ENCODE measurements at regions not wholly inside any gene's neighbourhood (a gene's known extent, or its start where the extent isn't known, plus 50 kb on each side); places are given as distances from the start of the nearest gene placed in this dataset.
"Not testable (repeated sequence)": the region's sequence is repeated elsewhere in the genome, so short reads cannot be mapped to it uniquely, and the experiment has no call there.

- intact Hi-C loops (cut with micrococcal nuclease) = no loop called here
- H3K4me1 Mint-ChIP-seq (ENCODE audit: low read depth) = no peaks in the 10 kb centered on the region
- no peaks in the 10 kb centered on the region for H3K27me3 Mint-ChIP-seq
- no peaks in the 10 kb centered on the region for H3K36me3 Mint-ChIP-seq (ENCODE audit: low read depth)
- no peak overlapping the region for H3K27ac Mint-ChIP-seq
- no peak overlapping the region for H3K4me3 Mint-ChIP-seq
- H3K9me3 Mint-ChIP-seq = peaks cover 21% of the 10 kb centered on the region
These were observed 98.2 kb upstream of the NECTIN3 start for GRCh38 chr3:110973263-110973895.

GRCh38 chr3:110974902-110975301 lies 96.7 kb upstream of the NECTIN3 start:
- intact Hi-C loops (cut with micrococcal nuclease) = no loop called here

GRCh38 chr3:110984456-110985250 lies 87.0 kb upstream of the NECTIN3 start:
- H3K4me3 Mint-ChIP-seq = no peak overlapping the region
- no peaks in the 10 kb centered on the region for H3K4me1 Mint-ChIP-seq (ENCODE audit: low read depth)
- no peaks in the 10 kb centered on the region for H3K36me3 Mint-ChIP-seq (ENCODE audit: low read depth)
- no peak overlapping the region for H3K27ac Mint-ChIP-seq
- intact Hi-C loops (cut with micrococcal nuclease) = loop anchor here (10.0 kb wide), 1 partner anchor 160 kb away; no protein-coding TSS in a partner anchor
- peaks cover 28% of the 10 kb centered on the region for H3K9me3 Mint-ChIP-seq
- no peaks in the 10 kb centered on the region for H3K27me3 Mint-ChIP-seq

More at GRCh38 chr3:110974902-110975301, 96.7 kb upstream of the NECTIN3 start:
- Mint-ChIP-seq H3K27ac (no peak overlapping the region), H3K36me3 (ENCODE audit: low read depth) (no peaks in the 10 kb centered on the region), H3K27me3 (no peaks in the 10 kb centered on the region), H3K4me1 (ENCODE audit: low read depth) (no peaks in the 10 kb centered on the region), H3K9me3 (peaks cover 10% of the 10 kb centered on the region), H3K4me3 (no peak overlapping the region)

GRCh38 chr3:110989446-110989845 lies 82.2 kb upstream of the NECTIN3 start:
- H3K36me3 Mint-ChIP-seq (ENCODE audit: low read depth) = no peaks in the 10 kb centered on the region

GRCh38 chr3:110995461-110996231 lies 76.0 kb upstream of the NECTIN3 start:
- no peaks in the 10 kb centered on the region for H3K36me3 Mint-ChIP-seq (ENCODE audit: low read depth)
- no peak overlapping the region for H3K27ac Mint-ChIP-seq
- no peaks in the 10 kb centered on the region for H3K27me3 Mint-ChIP-seq
- H3K9me3 Mint-ChIP-seq = no peaks in the 10 kb centered on the region
- intact Hi-C loops (cut with micrococcal nuclease) = no loop called here
- no peaks in the 10 kb centered on the region for H3K4me1 Mint-ChIP-seq (ENCODE audit: low read depth)
- H3K4me3 Mint-ChIP-seq = no peak overlapping the region

More at GRCh38 chr3:110989446-110989845, 82.2 kb upstream of the NECTIN3 start:
- no peaks in the 10 kb centered on the region for H3K4me1 Mint-ChIP-seq (ENCODE audit: low read depth)
- intact Hi-C loops (cut with micrococcal nuclease) = loop anchor here (10.0 kb wide), 1 partner anchor 155 kb away; no protein-coding TSS in a partner anchor
- no peaks in the 10 kb centered on the region for H3K27me3 Mint-ChIP-seq
- peaks cover 28% of the 10 kb centered on the region for H3K9me3 Mint-ChIP-seq
- H3K4me3 Mint-ChIP-seq = no peak overlapping the region
- H3K27ac Mint-ChIP-seq = no peak overlapping the region

GRCh38 chr3:110998766-110999165 lies 72.8 kb upstream of the NECTIN3 start:
- H3K4me1 Mint-ChIP-seq (ENCODE audit: low read depth); H3K27me3 Mint-ChIP-seq; H3K9me3 Mint-ChIP-seq; H3K4me3 Mint-ChIP-seq; H3K27ac Mint-ChIP-seq; intact Hi-C loops (cut with micrococcal nuclease); H3K36me3 Mint-ChIP-seq (ENCODE audit: low read depth): not testable (repeated sequence)

GRCh38 chr3:111006485-111006884 lies 65.1 kb upstream of the NECTIN3 start:
- H3K4me1 Mint-ChIP-seq (ENCODE audit: low read depth); H3K27ac Mint-ChIP-seq; H3K27me3 Mint-ChIP-seq; H3K4me3 Mint-ChIP-seq; H3K36me3 Mint-ChIP-seq (ENCODE audit: low read depth); H3K9me3 Mint-ChIP-seq; intact Hi-C loops (cut with micrococcal nuclease): not testable (repeated sequence)

- H3K36me3 Mint-ChIP-seq (ENCODE audit: low read depth) = no peaks in the 10 kb centered on the region
- H3K4me1 Mint-ChIP-seq (ENCODE audit: low read depth) = no peaks in the 10 kb centered on the region
- no peak overlapping the region for H3K27ac Mint-ChIP-seq
- H3K4me3 Mint-ChIP-seq = no peak overlapping the region
- H3K27me3 Mint-ChIP-seq = no peaks in the 10 kb centered on the region
- intact Hi-C loops (cut with micrococcal nuclease) = no loop called here
- H3K9me3 Mint-ChIP-seq = no peaks in the 10 kb centered on the region
These were observed 59.0 kb upstream of the NECTIN3 start for GRCh38 chr3:111012388-111013248.
